DOHH2 (cell line): ENCODE measurements at regions not wholly inside any gene's neighbourhood (a gene's known extent, or its start where the extent isn't known, plus 50 kb on each side); places are given as distances from the start of the nearest gene placed in this dataset.

Experiments used
- EZH2phosphoT487 ChIP-seq: fragments of 200-600 bp; sonication (generic); IDR thresholded peaks from 2 replicates; pipeline ENCODE4 v1.6.1; 2017; ENCODE audit warnings: borderline replicate concordance, mild to moderate bottlenecking, antibody characterized with exemption, low read length, moderate library complexity, mixed read lengths
- TF ChIP-seq, protein P1 (sequence below): fragments of 200-600 bp; sonication (generic); IDR thresholded peaks from one replicate; pipeline ENCODE4 v1.5.1; 2014; ENCODE audit warnings: antibody characterized with exemption, mild to moderate bottlenecking, low read depth, low read length; ENCODE audit not compliant: poor library complexity, severe bottlenecking

- TF ChIP-seq, protein P1, sequence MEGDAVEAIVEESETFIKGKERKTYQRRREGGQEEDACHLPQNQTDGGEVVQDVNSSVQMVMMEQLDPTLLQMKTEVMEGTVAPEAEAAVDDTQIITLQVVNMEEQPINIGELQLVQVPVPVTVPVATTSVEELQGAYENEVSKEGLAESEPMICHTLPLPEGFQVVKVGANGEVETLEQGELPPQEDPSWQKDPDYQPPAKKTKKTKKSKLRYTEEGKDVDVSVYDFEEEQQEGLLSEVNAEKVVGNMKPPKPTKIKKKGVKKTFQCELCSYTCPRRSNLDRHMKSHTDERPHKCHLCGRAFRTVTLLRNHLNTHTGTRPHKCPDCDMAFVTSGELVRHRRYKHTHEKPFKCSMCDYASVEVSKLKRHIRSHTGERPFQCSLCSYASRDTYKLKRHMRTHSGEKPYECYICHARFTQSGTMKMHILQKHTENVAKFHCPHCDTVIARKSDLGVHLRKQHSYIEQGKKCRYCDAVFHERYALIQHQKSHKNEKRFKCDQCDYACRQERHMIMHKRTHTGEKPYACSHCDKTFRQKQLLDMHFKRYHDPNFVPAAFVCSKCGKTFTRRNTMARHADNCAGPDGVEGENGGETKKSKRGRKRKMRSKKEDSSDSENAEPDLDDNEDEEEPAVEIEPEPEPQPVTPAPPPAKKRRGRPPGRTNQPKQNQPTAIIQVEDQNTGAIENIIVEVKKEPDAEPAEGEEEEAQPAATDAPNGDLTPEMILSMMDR = no peak
- TF ChIP-seq EZH2phosphoT487 = no peak
Measured at GRCh38 chr4:187387739-187388138, 607.8 kb upstream of the ZFP42 start.
